CD14-positive monocyte (primary cell): ENCODE measurements at regions not wholly inside any gene's neighbourhood (a gene's known extent, or its start where the extent isn't known, plus 50 kb on each side); places are given as distances from the start of the nearest gene placed in this dataset.
"Not testable (repeated sequence)": the region's sequence is repeated elsewhere in the genome, so short reads cannot be mapped to it uniquely, and the experiment has no call there.

ENCODE experiments used
- DNase-seq, 3 donors: peaks; one replicate each; pipeline ENCODE4 v3.0.0-alpha.2; 2011 to 2022
- H2AFZ ChIP-seq: 2 replicates; pipeline ENCODE4 v1.6.0; 2012; ENCODE audit warnings: mild to moderate bottlenecking, low read depth, low read length, inconsistent platforms; ENCODE audit not compliant: insufficient read depth, poor library complexity, severe bottlenecking
- H3K27ac ChIP-seq, 2 donors: 1 replicate in 1 of 2; 2 replicates in 1 of 2; pipeline ENCODE4 v1.5.1; 2012 to 2013; ENCODE audit warnings: low read length in 2 of 2, control low read depth in 1 of 2, inconsistent platforms in 1 of 2, low read depth in 1 of 2, mild to moderate bottlenecking in 1 of 2
- H3K27me3 ChIP-seq, 2 donors: one replicate each; pipeline versions ENCODE4 v1.6.0 to v1.6.1; 2011 to 2013; ENCODE audit warnings: low read length in 2 of 2; ENCODE audit not compliant: control insufficient read depth in 2 of 2, insufficient read depth in 2 of 2
- H3K36me3 ChIP-seq, 2 donors: replicated peaks in 1 of 2; 1 replicate in 1 of 2; 2 replicates in 1 of 2; pipeline versions ENCODE4 v1.5.1 to v1.6.1; 2012 to 2013; ENCODE audit warnings: low read length in 2 of 2, control low read depth in 1 of 2, inconsistent platforms in 1 of 2, mild to moderate bottlenecking in 1 of 2; ENCODE audit not compliant: insufficient read depth in 2 of 2, control insufficient read depth in 1 of 2
- H3K4me1 ChIP-seq, 2 donors: 1 replicate in 1 of 2; 2 replicates in 1 of 2; pipeline versions ENCODE4 v1.5.1 to v1.6.1; 2012 to 2013; ENCODE audit warnings: low read length in 2 of 2, control low read depth in 1 of 2, inconsistent platforms in 1 of 2, mild to moderate bottlenecking in 1 of 2, moderate library complexity in 1 of 2; ENCODE audit not compliant: insufficient read depth in 2 of 2, control insufficient read depth in 1 of 2
- H3K4me2 ChIP-seq: replicated peaks from 2 replicates; pipeline ENCODE3; 2012; ENCODE audit warnings: low read length, moderate library complexity, mild to moderate bottlenecking; ENCODE audit not compliant: poor library complexity, severe bottlenecking; ENCODE audit errors: extremely low read depth
- H3K4me3 ChIP-seq, 3 experiments: fragments of 200-600 bp in 1 of 3; sonication (generic) in 1 of 3; replicated peaks in 1 of 3; 1 replicate in 2 of 3; 2 replicates in 1 of 3; pipeline ENCODE4 v1.5.1; 2011 to 2013; ENCODE audit warnings: low read length in 3 of 3, mild to moderate bottlenecking in 3 of 3, control low read depth in 2 of 3, low read depth in 2 of 3, inconsistent platforms in 1 of 3, moderate library complexity in 1 of 3
- H3K79me2 ChIP-seq: 2 replicates; pipeline ENCODE4 v1.6.0; 2012; ENCODE audit warnings: mild to moderate bottlenecking, control low read depth, inconsistent platforms, low read length, moderate library complexity; ENCODE audit not compliant: insufficient read depth
- H3K9ac ChIP-seq: 2 replicates; pipeline ENCODE4 v1.6.0; 2017; ENCODE audit warnings: low read length, mild to moderate bottlenecking; ENCODE audit not compliant: insufficient read depth, poor library complexity, severe bottlenecking
- H3K9me3 ChIP-seq, 2 donors: replicated peaks in 1 of 2; 1 replicate in 1 of 2; 2 replicates in 1 of 2; pipeline versions ENCODE4 v1.5.1 to v1.6.1; 2012 to 2013; ENCODE audit warnings: low read length in 2 of 2, control low read depth in 1 of 2; ENCODE audit not compliant: control insufficient read depth in 1 of 2, insufficient read depth in 1 of 2
- H4K20me1 ChIP-seq: 2 replicates; pipeline ENCODE4 v1.6.0; 2012; ENCODE audit warnings: mild to moderate bottlenecking, low read length, control low read depth, moderate library complexity; ENCODE audit not compliant: insufficient read depth
- H3K27ac Mint-ChIP-seq, 7 donors: one replicate each; pipeline ENCODE4 v1.8.0; 2020; ENCODE audit warnings: mild to moderate bottlenecking in 7 of 7, mixed read lengths in 7 of 7, moderate library complexity in 6 of 7, inconsistent platforms in 2 of 7
- H3K27me3 Mint-ChIP-seq, 3 donors: one replicate each; pipeline ENCODE4 v1.8.0; 2021 to 2022; ENCODE audit warnings: low read depth in 3 of 3, mild to moderate bottlenecking in 3 of 3, mixed read lengths in 3 of 3, moderate library complexity in 3 of 3, inconsistent platforms in 1 of 3
- H3K36me3 Mint-ChIP-seq, 2 donors: one replicate each; pipeline ENCODE4 v1.8.0; 2020; ENCODE audit warnings: mixed read lengths in 2 of 2, inconsistent platforms in 1 of 2, mild to moderate bottlenecking in 1 of 2
- H3K4me1 Mint-ChIP-seq: one replicate; pipeline ENCODE4 v1.8.0; 2020; ENCODE audit warnings: mild to moderate bottlenecking, mixed read lengths
- H3K4me3 Mint-ChIP-seq, 2 donors: one replicate each; pipeline ENCODE4 v1.8.0; 2020; ENCODE audit warnings: mild to moderate bottlenecking in 2 of 2, mixed read lengths in 2 of 2, moderate library complexity in 1 of 2
- H3K9me3 Mint-ChIP-seq, 7 donors: one replicate each; pipeline ENCODE4 v1.8.0; 2020 to 2022; ENCODE audit warnings: mixed read lengths in 7 of 7, mild to moderate bottlenecking in 6 of 7, moderate library complexity in 6 of 7, inconsistent platforms in 2 of 7
- WGBS: methylation state at CpG from one replicate; pipeline ENCODE4 v1.1.5; 2013; ENCODE audit warnings: missing lambda C conversion rate; ENCODE audit not compliant: insufficient coverage; 5-methylcytosine and 5-hydroxymethylcytosine counted together
- intact Hi-C, 2 donors: fragments of 100-400 bp; cut with micrococcal nuclease; formaldehyde crosslinking; loops; one replicate each; pipeline versions ENCODE4 v1.15.0 to v1.15.1; 2023

GRCh38 chr22:12384612-12385011, 3143.4 kb upstream of the OR11H1 start:
- H3K27ac ChIP-seq, H3K4me3 Mint-ChIP-seq, H3K4me1 Mint-ChIP-seq, intact Hi-C loops, H3K9ac ChIP-seq, H3K4me1 ChIP-seq, H3K79me2 ChIP-seq, DNase-seq, H3K27me3 ChIP-seq, H3K36me3 Mint-ChIP-seq, H3K4me3 ChIP-seq, H3K27me3 Mint-ChIP-seq, H4K20me1 ChIP-seq, H3K36me3 ChIP-seq, H3K27ac Mint-ChIP-seq, H3K4me2 ChIP-seq, H2AFZ ChIP-seq: not testable (repeated sequence)
- H3K9me3 ChIP-seq: peaks cover 12 to 36% of the 10 kb centered on the region in 2 donors
- 100% methylated on average over 2 of the region's 4 CpGs for WGBS
- H3K9me3 Mint-ChIP-seq: peaks cover 6 to 35% (median 13%) of the 10 kb centered on the region in 7 donors

- H2AFZ ChIP-seq, H3K27me3 ChIP-seq, H3K36me3 ChIP-seq, H4K20me1 ChIP-seq, H3K27ac Mint-ChIP-seq, DNase-seq, H3K4me3 Mint-ChIP-seq, H3K4me1 ChIP-seq, intact Hi-C loops, H3K4me3 ChIP-seq, H3K27me3 Mint-ChIP-seq, H3K27ac ChIP-seq, H3K4me2 ChIP-seq, H3K79me2 ChIP-seq, H3K9ac ChIP-seq, H3K36me3 Mint-ChIP-seq, H3K4me1 Mint-ChIP-seq: not testable (repeated sequence)
- 69% methylated on average over 14 of the region's 15 CpGs for WGBS
- H3K9me3 ChIP-seq: peaks cover 15 to 28% of the 10 kb centered on the region in 2 donors
- peaks cover 20 to 55% (median 37%) of the 10 kb centered on the region in 7 donors for H3K9me3 Mint-ChIP-seq
Observed at GRCh38 chr22:12388824-12389800, 3138.9 kb upstream of the OR11H1 start.

- H3K4me1 ChIP-seq, DNase-seq, H3K4me3 ChIP-seq, H3K27me3 Mint-ChIP-seq, H3K4me3 Mint-ChIP-seq, intact Hi-C loops, H3K9ac ChIP-seq, H2AFZ ChIP-seq, H4K20me1 ChIP-seq, H3K4me2 ChIP-seq, H3K27ac Mint-ChIP-seq, H3K79me2 ChIP-seq, H3K27me3 ChIP-seq, H3K27ac ChIP-seq, H3K36me3 Mint-ChIP-seq, H3K36me3 ChIP-seq, H3K4me1 Mint-ChIP-seq: not testable (repeated sequence)
- peaks cover 0 to 32% of the 10 kb centered on the region in 2 donors for H3K9me3 ChIP-seq
- H3K9me3 Mint-ChIP-seq: peaks cover 5 to 37% (median 9%) of the 10 kb centered on the region in 7 donors
- WGBS: no CpG with 5 or more reads among the region's 2 CpGs
Observed at GRCh38 chr22:12397270-12397669, 3130.7 kb upstream of the OR11H1 start.

GRCh38 chr22:12401942-12402341, 3126.1 kb upstream of the OR11H1 start:
- H3K9me3 ChIP-seq: peaks cover 0 to 42% of the 10 kb centered on the region in 2 donors
- H4K20me1 ChIP-seq, H3K27ac Mint-ChIP-seq, H3K4me1 Mint-ChIP-seq, intact Hi-C loops, H3K4me2 ChIP-seq, H3K27ac ChIP-seq, H3K4me3 Mint-ChIP-seq, DNase-seq, H3K4me3 ChIP-seq, H3K27me3 Mint-ChIP-seq, H3K36me3 Mint-ChIP-seq, H3K4me1 ChIP-seq, H2AFZ ChIP-seq, H3K27me3 ChIP-seq, H3K79me2 ChIP-seq, H3K36me3 ChIP-seq, H3K9ac ChIP-seq: not testable (repeated sequence)
- WGBS: no CpG with 5 or more reads among the region's 1 CpG
- H3K9me3 Mint-ChIP-seq: peaks cover 0 to 25% (median 11%) of the 10 kb centered on the region in 7 donors
